ENCODE measurements at regions not wholly inside any gene's neighbourhood (a gene's known extent, or its start where the extent isn't known, plus 50 kb on each side); places are given as distances from the start of the nearest gene placed in this dataset.

GRCh38 chr5:98111686-98112085, 661.8 kb upstream of the RGMB start:
- H3K27me3 Mint-ChIP-seq: no peaks in the 10 kb centered on the region
- H3K36me3 Mint-ChIP-seq: no peaks in the 10 kb centered on the region
- H3K9me3 Mint-ChIP-seq: no peaks in the 10 kb centered on the region

GRCh38 chr5:98121036-98121936, 652.2 kb upstream of the RGMB start:
- Mint-ChIP-seq H3K4me3 (no peak overlapping the region), H3K36me3 (no peaks in the 10 kb centered on the region), H3K4me1 (ENCODE audit: unreplicated experiment) (no peaks in the 10 kb centered on the region), H3K27me3 (no peaks in the 10 kb centered on the region), H3K9me3 (no peaks in the 10 kb centered on the region), H3K27ac (no peak overlapping the region)
- DNase-seq (ENCODE audit: extremely low spot score, unreplicated experiment): no peak
- TF ChIP-seq CTCF (conservative IDR thresholded peaks at IDR 0.05): no peak

More at GRCh38 chr5:98111686-98112085, 661.8 kb upstream of the RGMB start:
- peak; percentile 47 for TF ChIP-seq CTCF (conservative IDR thresholded peaks at IDR 0.05)
- Mint-ChIP-seq H3K27ac (no peak overlapping the region), H3K4me3 (no peak overlapping the region), H3K4me1 (ENCODE audit: unreplicated experiment) (no peaks in the 10 kb centered on the region)
- DNase-seq (ENCODE audit: extremely low spot score, unreplicated experiment): no peak

- Mint-ChIP-seq H3K4me1 (ENCODE audit: unreplicated experiment) (no peaks in the 10 kb centered on the region), H3K9me3 (no peaks in the 10 kb centered on the region), H3K27me3 (no peaks in the 10 kb centered on the region), H3K36me3 (no peaks in the 10 kb centered on the region), H3K4me3 (no peak overlapping the region), H3K27ac (no peak overlapping the region)
- no peak for DNase-seq (ENCODE audit: extremely low spot score, unreplicated experiment)
- no peak for TF ChIP-seq CTCF (conservative IDR thresholded peaks at IDR 0.05)
Observed at GRCh38 chr5:98128271-98128670, 645.2 kb upstream of the RGMB start.

- no peaks in the 10 kb centered on the region for H3K9me3 Mint-ChIP-seq
- TF ChIP-seq CTCF (conservative IDR thresholded peaks at IDR 0.05): no peak
- H3K36me3 Mint-ChIP-seq: no peaks in the 10 kb centered on the region
- H3K27me3 Mint-ChIP-seq: no peaks in the 10 kb centered on the region
- H3K4me1 Mint-ChIP-seq (ENCODE audit: unreplicated experiment): no peaks in the 10 kb centered on the region
- no peak overlapping the region for H3K27ac Mint-ChIP-seq
- no peak for DNase-seq (ENCODE audit: extremely low spot score, unreplicated experiment)
- no peak overlapping the region for H3K4me3 Mint-ChIP-seq
Observed at GRCh38 chr5:98128846-98129245, 644.6 kb upstream of the RGMB start.

GRCh38 chr5:98130261-98131035, 643.0 kb upstream of the RGMB start:
- no peak overlapping the region for H3K27ac Mint-ChIP-seq

More at GRCh38 chr5:98130261-98131035, 643.0 kb upstream of the RGMB start:
- no peak for DNase-seq (ENCODE audit: extremely low spot score, unreplicated experiment)
- Mint-ChIP-seq H3K4me3 (no peak overlapping the region), H3K36me3 (no peaks in the 10 kb centered on the region), H3K27me3 (no peaks in the 10 kb centered on the region), H3K9me3 (no peaks in the 10 kb centered on the region), H3K4me1 (ENCODE audit: unreplicated experiment) (no peaks in the 10 kb centered on the region)
- no peak for TF ChIP-seq CTCF (conservative IDR thresholded peaks at IDR 0.05)
